ENCODE measurements at regions not wholly inside any gene's neighbourhood (a gene's known extent, or its start where the extent isn't known, plus 50 kb on each side); places are given as distances from the start of the nearest gene placed in this dataset.
A peak's percentile ranks its signal among the peaks of the same experiment; 100 is the strongest.

GRCh38 chr12:132393991-132394949, 64.9 kb upstream of the GALNT9 start:
- Histone ChIP-seq H3K9me3 (ENCODE audit: insufficient read depth, low read depth) (peaks cover 5% of the 10 kb centered on the region; the same call in 1 of the 2 replicates), H2AFZ (no peak overlapping the region), H3K4me3 (no peak overlapping the region), H3F3A (ENCODE audit: insufficient read depth, low read depth) (peaks cover 8% of the 10 kb centered on the region), H3K9me2 (ENCODE audit: insufficient read depth) (no peaks in the 10 kb centered on the region), H3K27me3 (ENCODE audit: insufficient read depth, low read depth) (peaks cover 63% of the 10 kb centered on the region), H3K27ac (no peak overlapping the region), H3K4me1 (replicated peaks; ENCODE audit: insufficient read depth) (no peaks in the 10 kb centered on the region), H3K4me2 (peak overlapping the region; percentile 19; the same call in 1 of the 2 replicates), H3K79me2 (ENCODE audit: low read depth) (no peaks in the 10 kb centered on the region), H4K20me1 (ENCODE audit: insufficient read depth) (no peaks in the 10 kb centered on the region), H3K36me3 (ENCODE audit: low read depth) (no peaks in the 10 kb centered on the region)
- no TSS peak for BruUV-seq (replicated peaks)
- intact Hi-C loops (cut with micrococcal nuclease; ENCODE audit: unreplicated experiment): loop anchor here (5.0 kb wide), 1 partner anchor 107 kb away; no protein-coding TSS in a partner anchor
- ChIA-PET POLR2A (ENCODE audit: unreplicated experiment) (no interaction called here), CTCF (no interaction called here)
- DNase-seq: peak in 1 of 2 experiments; percentile 35
- TF ChIP-seq CTCF (conservative IDR thresholded peaks at IDR 0.05) (no peak), EZH2 (IDR thresholded peaks at IDR 0.05; ENCODE audit: low read depth) (no peak)

- Histone ChIP-seq H3K9me3 (ENCODE audit: insufficient read depth, low read depth) (peaks cover 5% of the 10 kb centered on the region; the same call in 1 of the 2 replicates), H3K4me1 (replicated peaks; ENCODE audit: insufficient read depth) (no peaks in the 10 kb centered on the region), H3K36me3 (ENCODE audit: low read depth) (no peaks in the 10 kb centered on the region), H3K9me2 (ENCODE audit: insufficient read depth) (no peaks in the 10 kb centered on the region), H2AFZ (no peak overlapping the region), H3K79me2 (ENCODE audit: low read depth) (no peaks in the 10 kb centered on the region), H4K20me1 (ENCODE audit: insufficient read depth) (no peaks in the 10 kb centered on the region), H3K4me3 (no peak overlapping the region), H3K27me3 (ENCODE audit: insufficient read depth, low read depth) (peaks cover 63% of the 10 kb centered on the region), H3K27ac (no peak overlapping the region), H3F3A (ENCODE audit: insufficient read depth, low read depth) (peaks cover 8% of the 10 kb centered on the region), H3K4me2 (peak overlapping the region; percentile 19; the same call in 1 of the 2 replicates)
- CTCF ChIA-PET: interaction anchor here (0.5 to 0.7 kb wide), 3 partner anchors 26 to 240 kb away, joined by 3 to 7 read pairs (median 3); no protein-coding TSS in a partner anchor
- POLR2A ChIA-PET (ENCODE audit: unreplicated experiment): no interaction called here
- BruUV-seq (replicated peaks): no TSS peak
- TF ChIP-seq CTCF (conservative IDR thresholded peaks at IDR 0.05) (no peak), EZH2 (IDR thresholded peaks at IDR 0.05; ENCODE audit: low read depth) (no peak)
- peak; percentile 52 to 75 for DNase-seq
- intact Hi-C loops (cut with micrococcal nuclease; ENCODE audit: unreplicated experiment): loop anchor here (5.0 kb wide), 1 partner anchor 106 kb away; no protein-coding TSS in a partner anchor
Observed at GRCh38 chr12:132393245-132393795, 63.9 kb upstream of the GALNT9 start.

GRCh38 chr12:132392389-132393244, 63.2 kb upstream of the GALNT9 start:
- Histone ChIP-seq H2AFZ (no peak overlapping the region), H3K27ac (no peak overlapping the region), H3F3A (ENCODE audit: insufficient read depth, low read depth) (peaks cover 8% of the 10 kb centered on the region), H3K4me1 (replicated peaks; ENCODE audit: insufficient read depth) (no peaks in the 10 kb centered on the region), H4K20me1 (ENCODE audit: insufficient read depth) (no peaks in the 10 kb centered on the region), H3K4me3 (no peak overlapping the region), H3K4me2 (no peak overlapping the region), H3K36me3 (ENCODE audit: low read depth) (no peaks in the 10 kb centered on the region), H3K79me2 (ENCODE audit: low read depth) (no peaks in the 10 kb centered on the region), H3K9me3 (ENCODE audit: insufficient read depth, low read depth) (peaks cover 5% of the 10 kb centered on the region; the same call in 1 of the 2 replicates), H3K27me3 (ENCODE audit: insufficient read depth, low read depth) (peaks cover 63% of the 10 kb centered on the region), H3K9me2 (ENCODE audit: insufficient read depth) (no peaks in the 10 kb centered on the region)
- BruUV-seq (replicated peaks): TSS peak; percentile 88
- CTCF ChIA-PET: interaction anchor here (0.6 to 0.7 kb wide), 2 partner anchors 27 to 174 kb away, joined by 3 to 7 read pairs; no protein-coding TSS in a partner anchor
- intact Hi-C loops (cut with micrococcal nuclease; ENCODE audit: unreplicated experiment): loop anchor here (5.0 kb wide), 1 partner anchor 105 kb away; no protein-coding TSS in a partner anchor
- TF ChIP-seq CTCF (conservative IDR thresholded peaks at IDR 0.05): no peak
- no peak for TF ChIP-seq EZH2 (IDR thresholded peaks at IDR 0.05; ENCODE audit: low read depth)
- POLR2A ChIA-PET (ENCODE audit: unreplicated experiment): no interaction called here
- no peak for DNase-seq
